OCI-LY1 (cell line): ENCODE measurements at regions not wholly inside any gene's neighbourhood (a gene's known extent, or its start where the extent isn't known, plus 50 kb on each side); places are given as distances from the start of the nearest gene placed in this dataset.
A peak's percentile ranks its signal among the peaks of the same experiment; 100 is the strongest.

ENCODE experiments used
- H2AFZ ChIP-seq: fragments of 200-600 bp; sonication (generic), shearing (Covaris generic); 2 replicates; pipeline ENCODE4 v1.6.0; 2014; ENCODE audit warnings: antibody characterized with exemption, mild to moderate bottlenecking, low read length
- H3F3A ChIP-seq: fragments of 200-600 bp; sonication (generic), shearing (Covaris generic); 2 replicates; pipeline ENCODE4 v1.6.0; 2014; ENCODE audit warnings: mild to moderate bottlenecking, antibody characterized with exemption, low read length, moderate library complexity; ENCODE audit not compliant: insufficient read depth
- H3K27ac ChIP-seq: fragments of 200-600 bp; sonication (generic); 2 replicates; pipeline ENCODE4 v1.5.1; 2014; ENCODE audit warnings: low read length, mixed run types, mild to moderate bottlenecking, low read depth; ENCODE audit not compliant: poor library complexity, severe bottlenecking
- H3K27me3 ChIP-seq: fragments of 200-600 bp; sonication (generic); 2 replicates; pipeline ENCODE4 v1.6.0; 2014; ENCODE audit warnings: antibody characterized with exemption, mild to moderate bottlenecking, low read length, moderate library complexity; ENCODE audit not compliant: insufficient read depth
- H3K36me3 ChIP-seq: fragments of 200-600 bp; sonication (generic); 2 replicates; pipeline ENCODE4 v1.6.1; 2014; ENCODE audit warnings: mild to moderate bottlenecking, antibody characterized with exemption, low read length, moderate library complexity, mixed read lengths; ENCODE audit not compliant: insufficient read depth
- H3K4me1 ChIP-seq: fragments of 200-600 bp; sonication (generic); 2 replicates; pipeline ENCODE4 v1.5.1; 2014; ENCODE audit warnings: mild to moderate bottlenecking, low read length, moderate library complexity; ENCODE audit not compliant: insufficient read depth, severe bottlenecking
- H3K4me2 ChIP-seq: fragments of 200-600 bp; sonication (generic), shearing (Covaris generic); 2 replicates; pipeline ENCODE4 v1.6.1; 2014; ENCODE audit warnings: low read length
- H3K4me3 ChIP-seq: fragments of 200-600 bp; sonication (generic); 2 replicates; pipeline ENCODE4 v1.5.1; 2014; ENCODE audit warnings: low read length, low read depth, mild to moderate bottlenecking, mixed read lengths; ENCODE audit not compliant: poor library complexity, severe bottlenecking
- H3K79me2 ChIP-seq: fragments of 200-600 bp; shearing (Covaris generic); 2 replicates; pipeline ENCODE4 v1.6.1; 2016; ENCODE audit warnings: mixed run types, low read length, mixed read lengths; ENCODE audit not compliant: insufficient read depth
- H3K9ac ChIP-seq: fragments of 200-600 bp; sonication (generic), shearing (Covaris generic); 2 replicates; pipeline ENCODE4 v1.6.1; 2014; ENCODE audit warnings: mild to moderate bottlenecking, low read length, mixed read lengths
- H3K9me2 ChIP-seq: fragments of 200-600 bp; sonication (generic), shearing (Covaris generic); 2 replicates; pipeline ENCODE4 v1.6.1; 2014; ENCODE audit warnings: low read depth, mild to moderate bottlenecking, low read length, mixed read lengths
- H3K9me3 ChIP-seq: fragments of 200-600 bp; shearing (Covaris generic); 2 replicates; pipeline ENCODE4 v1.6.1; 2014; ENCODE audit warnings: low read length, mixed read lengths
- H4K20me1 ChIP-seq: fragments of 200-600 bp; sonication (generic), shearing (Covaris generic); 2 replicates; pipeline ENCODE4 v1.6.0; 2016; ENCODE audit warnings: mild to moderate bottlenecking, low read length; ENCODE audit not compliant: insufficient read depth
- CTCF ChIP-seq: fragments of 200-600 bp; sonication (generic), shearing (Covaris generic); IDR thresholded peaks from 2 replicates; pipeline ENCODE4 v1.5.1; 2017; ENCODE audit warnings: mild to moderate bottlenecking, antibody characterized with exemption, low read length, moderate library complexity, mixed read lengths
- EZH2 ChIP-seq: fragments of 200-600 bp; sonication (generic), shearing (Covaris generic); IDR thresholded peaks from 2 replicates; pipeline ENCODE4 v1.8.0; 2017; ENCODE audit warnings: borderline replicate concordance, mixed run types, mild to moderate bottlenecking, antibody characterized with exemption, low read length, moderate library complexity, mixed read lengths

GRCh38 chr17:22506231-22506630, 813.9 kb downstream of the KCNJ18 start:
- TF ChIP-seq EZH2 (no peak), CTCF (no peak)
- H3K36me3 ChIP-seq, result no peaks in the 10 kb centered on the region
- no peaks in the 10 kb centered on the region for H3K79me2 ChIP-seq
- no peak overlapping the region for H3K4me2 ChIP-seq
- H3K27me3 ChIP-seq, result no peaks in the 10 kb centered on the region
- H4K20me1 ChIP-seq, result no peaks in the 10 kb centered on the region
- H2AFZ ChIP-seq, result no peak overlapping the region
- no peaks in the 10 kb centered on the region for H3K9me2 ChIP-seq
- H3K9me3 ChIP-seq, result no peaks in the 10 kb centered on the region
- H3K27ac ChIP-seq, result no peak overlapping the region
- no peak overlapping the region for H3K9ac ChIP-seq
- H3K4me1 ChIP-seq, result peaks cover 7% of the 10 kb centered on the region
- no peak overlapping the region for H3K4me3 ChIP-seq
- H3F3A ChIP-seq, result no peaks in the 10 kb centered on the region

GRCh38 chr17:22506861-22507260, 814.5 kb downstream of the KCNJ18 start:
- H3K4me2 ChIP-seq, result no peak overlapping the region
- H2AFZ ChIP-seq, result no peak overlapping the region
- H3K4me3 ChIP-seq, result no peak overlapping the region
- no peaks in the 10 kb centered on the region for H3K79me2 ChIP-seq
- H3K27me3 ChIP-seq, result no peaks in the 10 kb centered on the region
- H3K9ac ChIP-seq, result no peak overlapping the region
- TF ChIP-seq EZH2 (no peak), CTCF (no peak)
- H3K27ac ChIP-seq, result no peak overlapping the region
- no peaks in the 10 kb centered on the region for H3K36me3 ChIP-seq
- no peaks in the 10 kb centered on the region for H3K9me2 ChIP-seq
- H4K20me1 ChIP-seq, result no peaks in the 10 kb centered on the region
- peaks cover 7% of the 10 kb centered on the region for H3K4me1 ChIP-seq
- no peaks in the 10 kb centered on the region for H3F3A ChIP-seq
- no peaks in the 10 kb centered on the region for H3K9me3 ChIP-seq

- no peak overlapping the region for H2AFZ ChIP-seq
- no peak overlapping the region for H3K4me3 ChIP-seq
- H3K4me1 ChIP-seq, result peaks cover 15% of the 10 kb centered on the region
- H3K36me3 ChIP-seq, result no peaks in the 10 kb centered on the region
- H3K9me3 ChIP-seq, result no peaks in the 10 kb centered on the region
- H3K27ac ChIP-seq, result no peak overlapping the region
- no peaks in the 10 kb centered on the region for H3K9me2 ChIP-seq
- TF ChIP-seq CTCF, result peak; percentile 73
- TF ChIP-seq EZH2, result no peak
- H3K79me2 ChIP-seq, result no peaks in the 10 kb centered on the region
- H3K9ac ChIP-seq, result no peak overlapping the region
- no peak overlapping the region for H3K4me2 ChIP-seq
- H3F3A ChIP-seq, result no peaks in the 10 kb centered on the region
- no peaks in the 10 kb centered on the region for H3K27me3 ChIP-seq
- no peaks in the 10 kb centered on the region for H4K20me1 ChIP-seq
Observed at GRCh38 chr17:22507823-22508222, 815.5 kb downstream of the KCNJ18 start.
